ENCODE measurements at regions not wholly inside any gene's neighbourhood (a gene's known extent, or its start where the extent isn't known, plus 50 kb on each side); places are given as distances from the start of the nearest gene placed in this dataset.

DNA sequence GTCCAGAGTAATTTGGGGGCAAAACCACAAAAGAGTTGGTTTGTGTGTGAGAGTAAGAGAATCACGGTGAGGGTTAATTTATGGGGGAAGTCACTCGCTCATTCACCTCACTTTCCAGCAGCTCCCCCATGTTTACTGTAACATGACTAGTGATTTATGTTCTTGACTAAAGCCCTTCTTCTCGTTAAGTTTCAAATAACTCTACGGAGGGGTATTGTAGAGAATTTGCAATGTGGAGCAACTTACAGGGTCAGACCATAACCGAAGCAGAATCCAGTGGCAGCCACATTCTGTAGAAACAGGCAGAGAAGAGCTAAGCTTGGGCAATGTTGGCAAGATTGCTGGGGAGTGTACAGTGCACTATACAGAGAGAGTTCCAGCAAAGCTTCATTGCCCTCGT, 760.6 kb downstream of the IRX1 start:
- Histone ChIP-seq H3K27ac (ENCODE audit: low read depth, low read length) (no peak overlapping the region), H3K9me3 (ENCODE audit: control insufficient read depth in 2 of 3, low read length in 3 of 3) (no peaks in the 10 kb centered on the region), H3K36me3 (ENCODE audit: control insufficient read depth in 2 of 3, insufficient read depth in 3 of 3, low read length in 3 of 3) (no peaks in the 10 kb centered on the region), H3K4me3 (ENCODE audit: low read length) (no peak overlapping the region), H3K4me1 (ENCODE audit: control insufficient read depth in 2 of 2, insufficient read depth in 2 of 2, low read length in 2 of 2) (no peaks in the 10 kb centered on the region), H3K27me3 (ENCODE audit: control insufficient read depth in 2 of 2, insufficient read depth in 2 of 2, low read length in 2 of 2) (no peaks in the 10 kb centered on the region)
- no peak overlapping the region for H3K4me3 Mint-ChIP-seq
- CTCF ChIA-PET, result no interaction called here
- H3K4me1 Mint-ChIP-seq, result no peaks in the 10 kb centered on the region
- DNase-seq, result no peak
- H3K27ac Mint-ChIP-seq, result no peak overlapping the region
- ATAC-seq, result no peak
- POLR2A ChIA-PET, result no interaction called here
- H3K27me3 Mint-ChIP-seq, result no peaks in the 10 kb centered on the region
- peaks cover 2 to 29% (median 18%) of the 10 kb centered on the region in 11 donors for H3K9me3 Mint-ChIP-seq
- intact Hi-C loops (cut with micrococcal nuclease), result no loop called here
- no peaks in the 10 kb centered on the region for H3K36me3 Mint-ChIP-seq

DNA sequence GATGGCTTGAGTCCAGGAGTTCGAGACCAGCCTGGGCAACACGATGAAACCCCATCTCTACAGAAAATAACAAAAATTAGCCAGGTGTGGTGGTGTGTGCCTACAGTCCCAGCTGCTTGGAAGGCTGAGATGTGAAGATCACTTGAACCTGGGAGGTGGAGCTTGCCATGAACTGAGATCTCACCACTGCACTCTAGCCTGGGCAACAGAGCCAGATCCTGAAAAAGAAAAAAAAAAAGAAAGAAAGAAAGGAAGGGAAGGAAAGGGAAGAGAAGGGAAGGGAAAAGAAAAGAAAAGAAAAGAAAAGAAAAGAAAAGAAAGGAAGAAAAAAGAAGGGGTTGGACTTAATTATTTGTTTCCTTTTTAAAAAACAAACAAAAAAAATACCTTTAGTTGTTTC, 764.2 kb downstream of the IRX1 start:
- Histone ChIP-seq H3K9me3 (ENCODE audit: control insufficient read depth in 2 of 3, low read length in 3 of 3) (no peaks in the 10 kb centered on the region), H3K27me3 (ENCODE audit: control insufficient read depth in 2 of 2, insufficient read depth in 2 of 2, low read length in 2 of 2) (no peaks in the 10 kb centered on the region), H3K36me3 (ENCODE audit: control insufficient read depth in 2 of 3, insufficient read depth in 3 of 3, low read length in 3 of 3) (no peaks in the 10 kb centered on the region), H3K4me1 (ENCODE audit: control insufficient read depth in 2 of 2, insufficient read depth in 2 of 2, low read length in 2 of 2) (no peaks in the 10 kb centered on the region), H3K27ac (ENCODE audit: low read depth, low read length) (no peak overlapping the region), H3K4me3 (ENCODE audit: low read length) (no peak overlapping the region)
- no peaks in the 10 kb centered on the region for H3K27me3 Mint-ChIP-seq
- H3K27ac Mint-ChIP-seq, result no peak overlapping the region
- H3K4me3 Mint-ChIP-seq, result no peak overlapping the region
- POLR2A ChIA-PET, result no interaction called here
- no peaks in the 10 kb centered on the region for H3K4me1 Mint-ChIP-seq
- no peaks in the 10 kb centered on the region for H3K36me3 Mint-ChIP-seq
- intact Hi-C loops (cut with micrococcal nuclease), result no loop called here
- no peak for ATAC-seq
- DNase-seq, result no peak
- CTCF ChIA-PET, result no interaction called here
- H3K9me3 Mint-ChIP-seq, result peaks cover 3 to 19% (median 9%) of the 10 kb centered on the region in 11 donors

DNA sequence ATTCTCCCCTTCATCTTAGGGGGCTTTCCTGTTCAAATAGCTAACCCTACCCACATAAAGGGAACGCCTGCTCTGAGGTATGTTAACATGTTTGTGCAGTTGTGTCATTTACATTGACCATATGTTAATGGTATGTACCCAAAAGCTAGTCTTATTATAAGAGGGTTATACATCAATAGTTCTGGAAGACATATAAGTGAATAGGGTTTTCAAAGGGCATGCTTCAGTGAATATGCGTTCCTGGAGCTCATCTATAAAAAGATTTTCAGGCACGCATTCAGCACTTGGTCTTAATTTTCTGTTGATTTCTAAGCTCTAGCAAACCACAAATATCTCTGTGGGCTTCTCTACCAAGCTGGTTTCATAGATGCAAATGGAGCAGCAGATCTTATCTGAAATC, 766.1 kb downstream of the IRX1 start:
- ATAC-seq (no peak), DNase-seq (no peak)
- POLR2A ChIA-PET, result no interaction called here
- CTCF ChIA-PET, result no interaction called here
- H3K36me3 ChIP-seq (ENCODE audit: control insufficient read depth in 2 of 3, insufficient read depth in 3 of 3, low read length in 3 of 3), result no peaks in the 10 kb centered on the region
- no peaks in the 10 kb centered on the region for H3K4me1 Mint-ChIP-seq
- no peaks in the 10 kb centered on the region for H3K27me3 ChIP-seq (ENCODE audit: control insufficient read depth in 2 of 2, insufficient read depth in 2 of 2, low read length in 2 of 2)
- no peak overlapping the region for H3K27ac Mint-ChIP-seq
- H3K9me3 Mint-ChIP-seq, result peaks cover 0 to 15% (median 7%) of the 10 kb centered on the region in 11 donors
- no peaks in the 10 kb centered on the region for H3K9me3 ChIP-seq (ENCODE audit: control insufficient read depth in 2 of 3, low read length in 3 of 3)
- no peaks in the 10 kb centered on the region for H3K36me3 Mint-ChIP-seq
- no peak overlapping the region for H3K4me3 Mint-ChIP-seq
- intact Hi-C loops (cut with micrococcal nuclease), result no loop called here
- H3K27me3 Mint-ChIP-seq, result no peaks in the 10 kb centered on the region
- no peak overlapping the region for H3K4me3 ChIP-seq (ENCODE audit: low read length)
- H3K27ac ChIP-seq (ENCODE audit: low read depth, low read length), result no peak overlapping the region
- H3K4me1 ChIP-seq (ENCODE audit: control insufficient read depth in 2 of 2, insufficient read depth in 2 of 2, low read length in 2 of 2), result no peaks in the 10 kb centered on the region

DNA sequence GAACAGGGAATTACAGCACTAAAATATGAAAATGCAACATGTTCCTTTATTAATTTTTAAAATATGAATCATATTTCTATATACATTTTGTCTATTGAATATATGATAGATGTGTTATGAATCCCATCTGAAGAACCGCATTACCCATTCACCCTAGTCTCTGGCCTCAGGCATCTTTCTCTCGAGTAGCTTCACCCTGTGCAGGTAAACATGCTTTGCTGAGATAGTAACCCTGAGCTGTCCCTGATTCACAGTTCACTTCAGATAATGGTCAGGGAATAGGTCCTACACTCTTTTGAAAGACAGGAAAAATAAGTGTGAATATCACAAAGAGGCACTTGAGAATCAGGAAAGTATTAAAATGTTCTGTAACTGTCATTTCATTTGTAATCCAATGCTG, 766.8 kb downstream of the IRX1 start:
- Histone ChIP-seq H3K27me3 (ENCODE audit: control insufficient read depth in 2 of 2, insufficient read depth in 2 of 2, low read length in 2 of 2) (no peaks in the 10 kb centered on the region), H3K27ac (ENCODE audit: low read depth, low read length) (no peak overlapping the region), H3K36me3 (ENCODE audit: control insufficient read depth in 2 of 3, insufficient read depth in 3 of 3, low read length in 3 of 3) (no peaks in the 10 kb centered on the region), H3K4me3 (ENCODE audit: low read length) (no peak overlapping the region), H3K9me3 (ENCODE audit: control insufficient read depth in 2 of 3, low read length in 3 of 3) (no peaks in the 10 kb centered on the region), H3K4me1 (ENCODE audit: control insufficient read depth in 2 of 2, insufficient read depth in 2 of 2, low read length in 2 of 2) (no peaks in the 10 kb centered on the region)
- no peak for ATAC-seq
- H3K9me3 Mint-ChIP-seq, result peaks cover 0 to 15% (median 7%) of the 10 kb centered on the region in 11 donors
- no peaks in the 10 kb centered on the region for H3K4me1 Mint-ChIP-seq
- DNase-seq, result no peak
- no peak overlapping the region for H3K4me3 Mint-ChIP-seq
- H3K36me3 Mint-ChIP-seq, result no peaks in the 10 kb centered on the region
- intact Hi-C loops (cut with micrococcal nuclease), result no loop called here
- H3K27ac Mint-ChIP-seq, result no peak overlapping the region
- ChIA-PET CTCF (no interaction called here), POLR2A (no interaction called here)
- no peaks in the 10 kb centered on the region for H3K27me3 Mint-ChIP-seq

DNA sequence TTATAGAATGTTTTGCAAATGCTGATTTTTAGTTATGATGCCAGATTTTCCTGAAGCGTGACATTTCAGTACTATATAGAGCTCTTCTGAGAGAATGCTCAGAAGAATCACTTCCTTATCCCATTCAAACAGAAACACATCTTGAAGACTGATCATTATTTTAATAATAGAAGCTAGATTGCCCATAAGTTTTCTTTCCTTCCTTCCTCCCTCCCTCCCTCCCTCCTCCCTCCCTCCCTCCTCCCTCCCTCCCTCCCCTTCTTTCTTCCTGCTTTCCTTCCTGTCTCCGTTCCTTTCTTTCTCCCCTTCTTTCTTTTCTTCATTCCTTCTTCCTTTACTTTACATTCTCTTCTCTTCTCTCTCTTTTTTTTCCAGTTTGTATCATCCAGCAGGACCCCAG, 767.4 kb downstream of the IRX1 start:
- POLR2A ChIA-PET, result no interaction called here
- Mint-ChIP-seq H3K27ac (no peak overlapping the region), H3K4me3 (no peak overlapping the region), H3K9me3 (peaks cover 0 to 15% (median 7%) of the 10 kb centered on the region in 11 donors), H3K36me3 (no peaks in the 10 kb centered on the region), H3K4me1 (no peaks in the 10 kb centered on the region), H3K27me3 (no peaks in the 10 kb centered on the region)
- Histone ChIP-seq H3K4me3 (ENCODE audit: low read length) (no peak overlapping the region), H3K36me3 (ENCODE audit: control insufficient read depth in 2 of 3, insufficient read depth in 3 of 3, low read length in 3 of 3) (no peaks in the 10 kb centered on the region), H3K27ac (ENCODE audit: low read depth, low read length) (no peak overlapping the region), H3K27me3 (ENCODE audit: control insufficient read depth in 2 of 2, insufficient read depth in 2 of 2, low read length in 2 of 2) (no peaks in the 10 kb centered on the region), H3K4me1 (ENCODE audit: control insufficient read depth in 2 of 2, insufficient read depth in 2 of 2, low read length in 2 of 2) (no peaks in the 10 kb centered on the region), H3K9me3 (ENCODE audit: control insufficient read depth in 2 of 3, low read length in 3 of 3) (no peaks in the 10 kb centered on the region)
- DNase-seq (no peak), ATAC-seq (no peak)
- intact Hi-C loops (cut with micrococcal nuclease), result no loop called here
- CTCF ChIA-PET, result no interaction called here

- Mint-ChIP-seq H3K36me3 (no peaks in the 10 kb centered on the region), H3K4me1 (no peaks in the 10 kb centered on the region), H3K4me3 (no peak overlapping the region), H3K27ac (no peak overlapping the region), H3K9me3 (peaks cover 0 to 9% (median under 1%) of the 10 kb centered on the region in 11 donors), H3K27me3 (no peaks in the 10 kb centered on the region)
- no peak overlapping the region for H3K27ac ChIP-seq (ENCODE audit: low read depth, low read length)
- ChIA-PET CTCF (no interaction called here), POLR2A (no interaction called here)
- no peaks in the 10 kb centered on the region for H3K27me3 ChIP-seq (ENCODE audit: control insufficient read depth in 2 of 2, insufficient read depth in 2 of 2, low read length in 2 of 2)
- H3K9me3 ChIP-seq (ENCODE audit: control insufficient read depth in 2 of 3, low read length in 3 of 3), result no peaks in the 10 kb centered on the region
- no peaks in the 10 kb centered on the region for H3K4me1 ChIP-seq (ENCODE audit: control insufficient read depth in 2 of 2, insufficient read depth in 2 of 2, low read length in 2 of 2)
- intact Hi-C loops (cut with micrococcal nuclease), result no loop called here
- DNase-seq (no peak), ATAC-seq (no peak)
- no peaks in the 10 kb centered on the region for H3K36me3 ChIP-seq (ENCODE audit: control insufficient read depth in 2 of 3, insufficient read depth in 3 of 3, low read length in 3 of 3)
- H3K4me3 ChIP-seq (ENCODE audit: low read length), result no peak overlapping the region
Observed at GRCh38 chr5:4366628-4367027, 771.0 kb downstream of the IRX1 start.

GRCh38 chr5:4370218-4370617, 769.9 kb upstream of the ADAMTS16 start:
- ATAC-seq, result no peak
- Mint-ChIP-seq H3K4me3 (no peak overlapping the region), H3K9me3 (peaks cover 0 to 11% (median 2%) of the 10 kb centered on the region in 11 donors), H3K27me3 (no peaks in the 10 kb centered on the region), H3K36me3 (no peaks in the 10 kb centered on the region), H3K27ac (no peak overlapping the region), H3K4me1 (no peaks in the 10 kb centered on the region)
- intact Hi-C loops (cut with micrococcal nuclease), result no loop called here
- H3K9me3 ChIP-seq (ENCODE audit: control insufficient read depth in 2 of 3, low read length in 3 of 3), result no peaks in the 10 kb centered on the region
- no peak overlapping the region for H3K4me3 ChIP-seq (ENCODE audit: low read length)
- ChIA-PET CTCF (no interaction called here), POLR2A (no interaction called here)
- H3K4me1 ChIP-seq (ENCODE audit: control insufficient read depth in 2 of 2, insufficient read depth in 2 of 2, low read length in 2 of 2), result no peaks in the 10 kb centered on the region
- no peaks in the 10 kb centered on the region for H3K36me3 ChIP-seq (ENCODE audit: control insufficient read depth in 2 of 3, insufficient read depth in 3 of 3, low read length in 3 of 3)
- H3K27me3 ChIP-seq (ENCODE audit: control insufficient read depth in 2 of 2, insufficient read depth in 2 of 2, low read length in 2 of 2), result no peaks in the 10 kb centered on the region
- no peak for DNase-seq
- no peak overlapping the region for H3K27ac ChIP-seq (ENCODE audit: low read depth, low read length)
